ENCODE measurements at regions not wholly inside any gene's neighbourhood (a gene's known extent, or its start where the extent isn't known, plus 50 kb on each side); places are given as distances from the start of the nearest gene placed in this dataset.

GRCh38 chr3:159185443-159186050 is 383.7 kb downstream of the MFSD1 start:
- no peaks in the 10 kb centered on the region for H3K27me3 ChIP-seq (ENCODE audit: insufficient read depth, low read length)
- H3K36me3 ChIP-seq (ENCODE audit: control insufficient read depth in 1 of 2, insufficient read depth in 2 of 2, low read length in 2 of 2), result no peaks in the 10 kb centered on the region
- H3K79me2 ChIP-seq (ENCODE audit: insufficient read depth, low read length), result no peaks in the 10 kb centered on the region
- no peak overlapping the region for H3K4me3 ChIP-seq (replicated peaks in 1 of 2; ENCODE audit: low read depth in 1 of 2, low read length in 2 of 2)
- no peaks in the 10 kb centered on the region for H3K9me2 ChIP-seq (ENCODE audit: insufficient read depth)
- TF ChIP-seq REST (IDR thresholded peaks at IDR 0.05; ENCODE audit: low read depth) (no peak), ELF1 (IDR thresholded peaks at IDR 0.05; ENCODE audit: borderline replicate concordance, low read depth) (no peak), ZNF274 (IDR thresholded peaks at IDR 0.05; ENCODE audit: low read depth, low read length) (no peak), CBX3 (IDR thresholded peaks at IDR 0.05; ENCODE audit: low read depth) (no peak), TCF7L2 (IDR thresholded peaks at IDR 0.05; ENCODE audit: borderline replicate concordance, extremely low read depth, insufficient read depth, insufficient read length) (no peak), CTCF (IDR thresholded peaks at IDR 0.05 in 2 of 3, conservative IDR thresholded peaks at IDR 0.05 in 1 of 3; ENCODE audit: borderline replicate concordance in 1 of 3, insufficient read depth in 1 of 3, low read depth in 2 of 3, low read length in 2 of 3) (no peak)
- BruUV-seq (replicated peaks), result no TSS peak
- RAD21 ChIA-PET (ENCODE audit: low non-redundant PET in 1 of 2, low total read pairs in 2 of 2, uncharacterized antibody in 2 of 2, unreplicated experiment in 2 of 2), result no interaction called here
- no peak overlapping the region for H3K9ac ChIP-seq (ENCODE audit: low read length)
- POLR2A ChIA-PET, result no interaction called here
- H4K20me1 ChIP-seq (ENCODE audit: insufficient read depth), result no peaks in the 10 kb centered on the region
- H3K4me2 ChIP-seq (ENCODE audit: low read length), result no peak overlapping the region
- no peak overlapping the region for H3K27ac ChIP-seq (ENCODE audit: low read depth, low read length)
- peaks cover 0 to 9% of the 10 kb centered on the region in 2 experiments; a peak in 2 of 4 replicates for H3K4me1 ChIP-seq (ENCODE audit: control insufficient read depth in 1 of 2, insufficient read depth in 2 of 2, low read length in 2 of 2)
- ATAC-seq, result no peak
- no peak overlapping the region for H2AFZ ChIP-seq (ENCODE audit: low read depth, low read length, poor library complexity, severe bottlenecking)
- DNase-seq (ENCODE audit: low read depth, low spot score), result no peak
- CTCF ChIA-PET, result no interaction called here
- no peaks in the 10 kb centered on the region for H3K9me3 ChIP-seq (ENCODE audit: control insufficient read depth in 1 of 2, insufficient read depth in 1 of 2, low read depth in 1 of 2, low read length in 2 of 2)
- intact Hi-C loops (cut with micrococcal nuclease), result no loop called here

All from HCT116 (cell line).